ENCODE measurements at regions not wholly inside any gene's neighbourhood (a gene's known extent, or its start where the extent isn't known, plus 50 kb on each side); places are given as distances from the start of the nearest gene placed in this dataset.

DNA sequence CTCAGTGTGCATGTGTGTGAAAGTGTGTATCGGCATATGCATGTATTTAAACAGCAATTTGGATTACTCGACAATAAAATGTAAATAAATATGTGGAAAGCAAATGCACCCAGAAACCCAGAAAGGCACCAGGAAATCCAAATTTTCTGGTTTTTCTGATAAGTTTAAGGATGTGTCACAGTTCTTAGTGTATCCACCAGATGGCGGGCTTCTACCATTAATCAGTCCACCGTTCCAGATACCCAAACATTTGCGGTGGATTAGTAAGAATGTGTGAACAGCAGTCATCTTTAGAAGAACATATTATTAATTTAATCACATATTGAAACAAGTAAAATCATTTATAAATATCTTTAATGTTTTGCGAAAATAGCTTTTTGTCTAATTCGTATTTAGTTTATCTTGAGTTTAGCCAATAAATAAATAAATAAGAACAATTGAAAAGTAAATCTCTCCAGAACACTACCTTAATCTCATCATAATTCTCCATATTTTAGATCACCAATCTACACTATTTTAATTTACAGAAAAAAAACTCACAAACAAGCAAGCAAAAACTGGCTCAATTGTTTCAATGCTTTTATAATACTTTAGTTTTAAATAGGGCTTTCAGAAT, 298.9 kb downstream of the DSEL start:
- H3K9me3 Mint-ChIP-seq = no peaks in the 10 kb centered on the region

GRCh38 chr18:67216846-67217245, 299.7 kb downstream of the DSEL start:
- H3K4me3 ChIP-seq (ENCODE audit: low read length in 2 of 2) = no peak overlapping the region
- H3K27ac ChIP-seq (ENCODE audit: low read depth, low read length) = no peak overlapping the region
- no peaks in the 10 kb centered on the region for H3K36me3 ChIP-seq (ENCODE audit: insufficient read depth, low read length)
- H3K4me1 ChIP-seq (ENCODE audit: insufficient read depth, low read length) = no peaks in the 10 kb centered on the region
- H3K36me3 Mint-ChIP-seq = no peaks in the 10 kb centered on the region
- POLR2A ChIA-PET (ENCODE audit: partially characterized antibody) = no interaction called here
- no peak for DNase-seq
- CTCF ChIA-PET (ENCODE audit: partially characterized antibody) = interaction anchor here (1.0 to 2.1 kb wide), 6 partner anchors 12 to 1444 kb away, joined by 4 to 29 read pairs (median 5); no protein-coding TSS in a partner anchor
- no peaks in the 10 kb centered on the region for H3K9me3 ChIP-seq (ENCODE audit: control insufficient read depth in 1 of 2, low read length in 2 of 2)
- no peaks in the 10 kb centered on the region for H3K9me3 Mint-ChIP-seq
- peaks cover 3 to 4% of the 10 kb centered on the region in 2 donors for H3K27me3 Mint-ChIP-seq
- H3K4me3 Mint-ChIP-seq = no peak overlapping the region
- H3K27ac Mint-ChIP-seq = no peak overlapping the region
- H3K4me1 Mint-ChIP-seq = no peaks in the 10 kb centered on the region
- intact Hi-C loops (cut with micrococcal nuclease) = loop anchor here (1.0 to 2.0 kb wide), 4 partner anchors 296 to 1518 kb away; no protein-coding TSS in a partner anchor
- no peaks in the 10 kb centered on the region for H3K27me3 ChIP-seq (ENCODE audit: insufficient read depth, low read length)

More for the DNA sequence above, 298.9 kb downstream of the DSEL start:
- no peaks in the 10 kb centered on the region for H3K36me3 ChIP-seq (ENCODE audit: insufficient read depth, low read length)
- intact Hi-C loops (cut with micrococcal nuclease) = loop anchor here (1.0 to 2.0 kb wide), 4 partner anchors 296 to 1518 kb away; no protein-coding TSS in a partner anchor
- ChIA-PET CTCF (ENCODE audit: partially characterized antibody) (interaction anchor here (0.7 to 2.1 kb wide), 8 partner anchors 11 to 1445 kb away, joined by 3 to 29 read pairs (median 4); no protein-coding TSS in a partner anchor), POLR2A (ENCODE audit: partially characterized antibody) (no interaction called here)
- Mint-ChIP-seq H3K4me1 (no peaks in the 10 kb centered on the region), H3K36me3 (no peaks in the 10 kb centered on the region), H3K4me3 (no peak overlapping the region), H3K27ac (no peak overlapping the region), H3K27me3 (peaks cover 3 to 4% of the 10 kb centered on the region in 2 donors)
- no peaks in the 10 kb centered on the region for H3K27me3 ChIP-seq (ENCODE audit: insufficient read depth, low read length)
- H3K9me3 ChIP-seq (ENCODE audit: control insufficient read depth in 1 of 2, low read length in 2 of 2) = no peaks in the 10 kb centered on the region
- no peak overlapping the region for H3K4me3 ChIP-seq (ENCODE audit: low read length in 2 of 2)
- DNase-seq = peak; percentile 56 to 64 (median 63)
- no peaks in the 10 kb centered on the region for H3K4me1 ChIP-seq (ENCODE audit: insufficient read depth, low read length)
- H3K27ac ChIP-seq (ENCODE audit: low read depth, low read length) = no peak overlapping the region

DNA sequence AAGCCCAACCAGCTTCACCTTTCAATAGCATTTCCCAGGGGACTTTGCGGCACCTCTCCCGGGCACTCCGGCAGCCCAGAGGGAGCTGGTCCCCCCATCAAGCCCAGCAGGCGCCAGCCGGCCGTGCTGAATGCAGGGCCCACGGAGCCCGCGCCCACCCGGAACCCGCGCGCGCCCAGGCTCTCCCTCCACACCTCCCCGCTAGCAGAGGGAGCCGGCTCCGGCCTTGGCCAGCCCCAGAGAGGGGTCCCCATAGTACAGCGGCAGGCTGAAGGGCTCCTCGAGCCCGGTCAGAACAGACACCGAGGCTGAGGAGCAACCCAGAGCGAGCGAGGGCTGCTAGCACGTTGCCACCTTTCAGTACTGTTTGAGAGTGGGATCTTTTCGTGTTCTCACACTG, 300.8 kb downstream of the DSEL start:
- no peaks in the 10 kb centered on the region for H3K36me3 Mint-ChIP-seq
- DNase-seq = no peak
- no peaks in the 10 kb centered on the region for H3K4me1 ChIP-seq (ENCODE audit: insufficient read depth, low read length)
- H3K36me3 ChIP-seq (ENCODE audit: insufficient read depth, low read length) = no peaks in the 10 kb centered on the region
- peaks cover 3 to 6% of the 10 kb centered on the region in 2 donors for H3K27me3 Mint-ChIP-seq
- H3K27ac Mint-ChIP-seq = no peak overlapping the region
- no peak overlapping the region for H3K27ac ChIP-seq (ENCODE audit: low read depth, low read length)
- no peak overlapping the region for H3K4me3 ChIP-seq (ENCODE audit: low read length in 2 of 2)
- H3K9me3 Mint-ChIP-seq = no peaks in the 10 kb centered on the region
- no peaks in the 10 kb centered on the region for H3K27me3 ChIP-seq (ENCODE audit: insufficient read depth, low read length)
- CTCF ChIA-PET (ENCODE audit: partially characterized antibody) = interaction anchor here (0.9 to 1.8 kb wide), 3 partner anchors 11 to 1445 kb away, joined by 3 to 12 read pairs (median 4); no protein-coding TSS in a partner anchor
- H3K4me3 Mint-ChIP-seq = no peak overlapping the region
- no peaks in the 10 kb centered on the region for H3K9me3 ChIP-seq (ENCODE audit: control insufficient read depth in 1 of 2, low read length in 2 of 2)
- POLR2A ChIA-PET (ENCODE audit: partially characterized antibody) = no interaction called here
- no peaks in the 10 kb centered on the region for H3K4me1 Mint-ChIP-seq
- intact Hi-C loops (cut with micrococcal nuclease) = loop anchor here (2.0 kb wide), 1 partner anchor 1407 kb away; no protein-coding TSS in a partner anchor

GRCh38 chr18:67211646-67212045, 304.9 kb downstream of the DSEL start:
- no peaks in the 10 kb centered on the region for H3K9me3 Mint-ChIP-seq
- H3K4me3 ChIP-seq (ENCODE audit: low read length in 2 of 2) = no peak overlapping the region
- no peaks in the 10 kb centered on the region for H3K36me3 Mint-ChIP-seq
- no peaks in the 10 kb centered on the region for H3K9me3 ChIP-seq (ENCODE audit: control insufficient read depth in 1 of 2, low read length in 2 of 2)
- no peak for DNase-seq
- peaks cover 1 to 2% of the 10 kb centered on the region in 2 donors for H3K27me3 Mint-ChIP-seq
- intact Hi-C loops (cut with micrococcal nuclease) = no loop called here
- no peaks in the 10 kb centered on the region for H3K4me1 Mint-ChIP-seq
- H3K36me3 ChIP-seq (ENCODE audit: insufficient read depth, low read length) = no peaks in the 10 kb centered on the region
- no peaks in the 10 kb centered on the region for H3K4me1 ChIP-seq (ENCODE audit: insufficient read depth, low read length)
- CTCF ChIA-PET (ENCODE audit: partially characterized antibody) = no interaction called here
- no peak overlapping the region for H3K4me3 Mint-ChIP-seq
- no peaks in the 10 kb centered on the region for H3K27me3 ChIP-seq (ENCODE audit: insufficient read depth, low read length)
- POLR2A ChIA-PET (ENCODE audit: partially characterized antibody) = no interaction called here
- no peak overlapping the region for H3K27ac Mint-ChIP-seq
- no peak overlapping the region for H3K27ac ChIP-seq (ENCODE audit: low read depth, low read length)

GRCh38 chr18:67200665-67201064, 315.9 kb downstream of the DSEL start:
- Mint-ChIP-seq H3K27me3 (peaks cover 3% of the 10 kb centered on the region in 2 donors), H3K4me1 (no peaks in the 10 kb centered on the region), H3K9me3 (no peaks in the 10 kb centered on the region), H3K27ac (no peak overlapping the region), H3K36me3 (no peaks in the 10 kb centered on the region), H3K4me3 (no peak overlapping the region)
- Histone ChIP-seq H3K4me3 (ENCODE audit: low read length in 2 of 2) (no peak overlapping the region), H3K36me3 (ENCODE audit: insufficient read depth, low read length) (no peaks in the 10 kb centered on the region), H3K4me1 (ENCODE audit: insufficient read depth, low read length) (no peaks in the 10 kb centered on the region), H3K9me3 (ENCODE audit: control insufficient read depth in 1 of 2, low read length in 2 of 2) (no peaks in the 10 kb centered on the region), H3K27ac (ENCODE audit: low read depth, low read length) (no peak overlapping the region), H3K27me3 (ENCODE audit: insufficient read depth, low read length) (no peaks in the 10 kb centered on the region)
- no peak for DNase-seq
- ChIA-PET POLR2A (ENCODE audit: partially characterized antibody) (no interaction called here), CTCF (ENCODE audit: partially characterized antibody) (interaction anchor here (0.8 to 0.9 kb wide), 3 partner anchors 8 to 96 kb away, joined by 3 to 4 read pairs (median 3); no protein-coding TSS in a partner anchor)
- intact Hi-C loops (cut with micrococcal nuclease) = loop anchor here (1.0 kb wide), 1 partner anchor 96 kb away; no protein-coding TSS in a partner anchor

DNA sequence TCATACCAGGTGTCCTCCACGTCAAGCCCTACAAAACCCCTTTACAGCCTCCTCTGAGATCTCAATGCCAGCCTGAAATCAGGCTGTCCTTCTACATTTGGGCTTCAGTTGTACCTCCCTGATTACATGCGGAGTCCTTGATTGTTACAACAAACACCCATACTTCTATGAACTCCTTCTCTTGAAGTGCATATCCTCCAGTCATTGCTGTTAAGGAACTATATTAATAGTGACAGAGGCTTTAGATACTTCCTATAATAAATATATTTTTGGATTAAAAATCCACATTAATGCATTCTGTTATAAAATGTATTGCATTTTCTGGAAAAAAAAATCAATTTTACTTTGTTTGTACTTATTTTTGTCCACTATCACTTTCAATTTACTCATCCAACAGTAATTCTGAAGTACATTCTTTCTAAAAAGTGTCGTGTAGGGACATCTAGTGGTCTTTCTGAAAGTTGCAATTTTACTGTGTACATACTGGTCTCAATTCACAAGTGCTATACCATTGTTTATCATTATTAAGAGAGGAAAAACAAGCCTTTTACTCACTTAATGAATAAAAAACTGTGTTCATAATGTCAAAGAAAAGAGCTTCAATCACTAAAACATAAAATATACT, 316.4 kb downstream of the DSEL start:
- H3K4me1 Mint-ChIP-seq = peaks cover 0 to 1% (median 0%) of the 10 kb centered on the region in 4 donors
- H3K36me3 Mint-ChIP-seq = no peaks in the 10 kb centered on the region
- no peak overlapping the region for H3K27ac ChIP-seq (ENCODE audit: low read depth, low read length)
- no peaks in the 10 kb centered on the region for H3K36me3 ChIP-seq (ENCODE audit: insufficient read depth, low read length)
- ChIA-PET POLR2A (ENCODE audit: partially characterized antibody) (no interaction called here), CTCF (ENCODE audit: partially characterized antibody) (interaction anchor here (0.8 to 1.5 kb wide), 4 partner anchors 8 to 98 kb away, joined by 3 to 4 read pairs (median 3); no protein-coding TSS in a partner anchor)
- H3K27me3 ChIP-seq (ENCODE audit: insufficient read depth, low read length) = no peaks in the 10 kb centered on the region
- H3K27me3 Mint-ChIP-seq = peaks cover 3% of the 10 kb centered on the region in 2 donors
- H3K4me3 Mint-ChIP-seq = no peak overlapping the region
- no peak overlapping the region for H3K4me3 ChIP-seq (ENCODE audit: low read length in 2 of 2)
- H3K9me3 ChIP-seq (ENCODE audit: control insufficient read depth in 1 of 2, low read length in 2 of 2) = no peaks in the 10 kb centered on the region
- intact Hi-C loops (cut with micrococcal nuclease) = loop anchor here (1.0 kb wide), 1 partner anchor 96 kb away; no protein-coding TSS in a partner anchor
- H3K9me3 Mint-ChIP-seq = no peaks in the 10 kb centered on the region
- H3K27ac Mint-ChIP-seq = no peak overlapping the region
- DNase-seq = peak in 4 of 5 donors; percentile 28 to 42 (median 31)
- no peaks in the 10 kb centered on the region for H3K4me1 ChIP-seq (ENCODE audit: insufficient read depth, low read length)

- no peaks in the 10 kb centered on the region for H3K36me3 Mint-ChIP-seq
- Histone ChIP-seq H3K4me1 (ENCODE audit: insufficient read depth, low read length) (no peaks in the 10 kb centered on the region), H3K4me3 (ENCODE audit: low read length in 2 of 2) (no peak overlapping the region), H3K36me3 (ENCODE audit: insufficient read depth, low read length) (no peaks in the 10 kb centered on the region), H3K27me3 (ENCODE audit: insufficient read depth, low read length) (no peaks in the 10 kb centered on the region), H3K27ac (ENCODE audit: low read depth, low read length) (no peak overlapping the region), H3K9me3 (ENCODE audit: control insufficient read depth in 1 of 2, low read length in 2 of 2) (no peaks in the 10 kb centered on the region)
- intact Hi-C loops (cut with micrococcal nuclease) = no loop called here
- peaks cover 0 to 4% (median 3%) of the 10 kb centered on the region in 4 donors for H3K4me1 Mint-ChIP-seq
- H3K9me3 Mint-ChIP-seq = no peaks in the 10 kb centered on the region
- no peak overlapping the region for H3K27ac Mint-ChIP-seq
- DNase-seq = no peak
- CTCF ChIA-PET (ENCODE audit: partially characterized antibody) = no interaction called here
- H3K27me3 Mint-ChIP-seq = peaks cover 0 to 2% of the 10 kb centered on the region in 2 donors
- POLR2A ChIA-PET (ENCODE audit: partially characterized antibody) = no interaction called here
- peak overlapping the region in 1 of 8 donors; percentile 1 for H3K4me3 Mint-ChIP-seq
Measured at GRCh38 chr18:67194886-67195285, 321.6 kb downstream of the DSEL start.
